Jurkat, Clone E6-1 (cell line): ENCODE measurements at regions not wholly inside any gene's neighbourhood (a gene's known extent, or its start where the extent isn't known, plus 50 kb on each side); places are given as distances from the start of the nearest gene placed in this dataset.

Experiments
- DNase-seq: peaks from one replicate; pipeline ENCODE4 v3.0.0-alpha.2; 2011; ENCODE audit warnings: low read depth, low spot score
- H3K4me3 ChIP-seq: 2 replicates; pipeline ENCODE4 v1.5.1; 2011; ENCODE audit warnings: mild to moderate bottlenecking, low read length, control low read depth, moderate library complexity

GRCh38 chr2:220504938-220505503 is 877.6 kb downstream of the SLC4A3 start:
- no peak for DNase-seq
- H3K4me3 ChIP-seq: no peak overlapping the region

DNA sequence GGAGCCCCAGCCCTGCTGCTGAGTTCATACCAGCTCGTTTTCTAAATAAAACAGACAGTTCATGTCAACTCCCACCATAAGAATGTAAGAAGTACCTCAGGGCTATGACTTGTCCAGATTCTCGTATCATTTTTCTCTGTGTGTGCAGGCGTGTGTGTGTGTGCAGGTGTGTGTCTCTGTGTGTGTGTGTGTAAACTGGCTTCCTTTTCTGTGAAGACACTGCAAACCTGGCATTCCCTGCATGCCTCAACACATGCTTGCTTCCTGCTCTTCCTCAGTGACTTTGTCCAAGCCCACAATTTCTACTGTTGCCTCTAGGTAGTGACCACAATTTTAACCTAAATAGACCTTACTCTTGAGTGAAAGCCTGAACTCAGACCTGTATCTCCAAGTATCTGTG is 879.0 kb downstream of the SLC4A3 start:
- no peak for DNase-seq
- no peak overlapping the region for H3K4me3 ChIP-seq

GRCh38 chr2:220509096-220509757 is 881.8 kb downstream of the SLC4A3 start:
- H3K4me3 ChIP-seq: no peak overlapping the region
- no peak for DNase-seq

- DNase-seq: no peak
Measured at GRCh38 chr2:220509966-220510365, 882.5 kb downstream of the SLC4A3 start.

GRCh38 chr2:220510668-220511067 is 883.2 kb downstream of the SLC4A3 start:
- no peak for DNase-seq
- H3K4me3 ChIP-seq: no peak overlapping the region

More at GRCh38 chr2:220509966-220510365, 882.5 kb downstream of the SLC4A3 start:
- no peak overlapping the region for H3K4me3 ChIP-seq

DNA sequence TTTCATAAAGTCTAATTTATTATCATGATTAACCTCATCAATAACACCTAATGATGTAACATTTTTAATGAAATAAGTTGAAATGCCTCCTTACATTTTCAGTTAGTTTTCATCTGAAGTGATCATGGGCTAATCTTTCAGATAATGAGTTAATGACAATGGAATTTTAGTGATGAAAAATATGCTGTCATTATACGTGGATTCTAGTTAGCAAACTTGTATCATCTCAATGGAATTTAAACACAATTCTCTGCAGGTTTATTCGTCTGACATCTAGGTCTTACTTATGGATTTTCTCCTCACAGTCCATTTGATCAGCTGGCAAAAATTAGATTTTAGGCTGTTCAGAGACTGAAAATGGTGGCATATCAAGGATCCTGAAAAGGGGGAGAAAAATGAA is 885.0 kb downstream of the SLC4A3 start:
- H3K4me3 ChIP-seq: no peak overlapping the region
- DNase-seq: no peak

- no peak overlapping the region for H3K4me3 ChIP-seq
- DNase-seq: no peak
Measured at GRCh38 chr2:220513573-220514288, 886.3 kb downstream of the SLC4A3 start.

- DNase-seq: no peak
- no peak overlapping the region for H3K4me3 ChIP-seq
Measured at GRCh38 chr2:220521551-220521950, 894.1 kb downstream of the SLC4A3 start.

GRCh38 chr2:220528180-220528675 is 900.8 kb downstream of the SLC4A3 start:
- no peak overlapping the region for H3K4me3 ChIP-seq
- DNase-seq: no peak

GRCh38 chr2:220531216-220531615 is 903.8 kb downstream of the SLC4A3 start:
- no peak overlapping the region for H3K4me3 ChIP-seq
- DNase-seq: no peak

DNA sequence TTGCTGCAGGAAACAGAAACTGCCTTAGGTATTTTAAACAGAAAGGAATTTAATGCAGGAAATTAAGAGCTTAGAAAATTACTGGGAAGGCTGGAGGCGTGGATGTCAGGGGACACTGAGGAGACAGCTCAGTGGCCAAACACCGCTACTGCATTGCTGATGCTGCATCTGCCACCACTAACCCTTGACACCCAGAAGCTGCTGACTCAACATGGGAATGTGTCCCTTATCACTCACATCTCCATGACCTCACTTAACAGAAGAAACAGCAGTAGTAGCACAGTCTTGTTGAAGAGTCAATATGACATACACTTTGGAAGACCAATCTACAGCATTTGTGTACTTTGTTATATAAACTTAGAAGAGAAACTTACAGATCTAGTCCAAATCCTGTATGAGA is 906.1 kb downstream of the SLC4A3 start:
- DNase-seq: no peak
- no peak overlapping the region for H3K4me3 ChIP-seq

DNA sequence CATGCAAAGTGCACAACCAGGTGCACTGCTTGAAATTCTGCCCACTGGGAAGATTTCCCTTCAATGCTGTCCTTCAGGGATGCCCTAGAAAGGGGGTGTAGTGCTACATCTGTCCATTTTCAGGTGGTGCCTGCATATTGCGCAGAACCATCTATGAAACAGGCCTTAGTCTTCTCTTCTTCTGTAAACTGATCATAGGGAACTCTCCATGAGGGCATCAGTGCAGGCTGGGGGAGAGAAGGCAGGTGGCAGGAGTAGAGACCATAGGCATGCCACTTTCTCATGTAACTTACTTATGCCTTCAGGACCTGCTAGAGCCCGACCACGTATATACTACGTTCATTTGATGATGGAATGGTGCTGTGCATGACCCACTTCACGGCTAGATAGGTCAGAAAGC is 912.1 kb downstream of the SLC4A3 start:
- DNase-seq: no peak

GRCh38 chr2:220544049-220544448 is 916.6 kb downstream of the SLC4A3 start:
- DNase-seq: no peak

More for the DNA sequence above, 912.1 kb downstream of the SLC4A3 start:
- H3K4me3 ChIP-seq: no peak overlapping the region

DNA sequence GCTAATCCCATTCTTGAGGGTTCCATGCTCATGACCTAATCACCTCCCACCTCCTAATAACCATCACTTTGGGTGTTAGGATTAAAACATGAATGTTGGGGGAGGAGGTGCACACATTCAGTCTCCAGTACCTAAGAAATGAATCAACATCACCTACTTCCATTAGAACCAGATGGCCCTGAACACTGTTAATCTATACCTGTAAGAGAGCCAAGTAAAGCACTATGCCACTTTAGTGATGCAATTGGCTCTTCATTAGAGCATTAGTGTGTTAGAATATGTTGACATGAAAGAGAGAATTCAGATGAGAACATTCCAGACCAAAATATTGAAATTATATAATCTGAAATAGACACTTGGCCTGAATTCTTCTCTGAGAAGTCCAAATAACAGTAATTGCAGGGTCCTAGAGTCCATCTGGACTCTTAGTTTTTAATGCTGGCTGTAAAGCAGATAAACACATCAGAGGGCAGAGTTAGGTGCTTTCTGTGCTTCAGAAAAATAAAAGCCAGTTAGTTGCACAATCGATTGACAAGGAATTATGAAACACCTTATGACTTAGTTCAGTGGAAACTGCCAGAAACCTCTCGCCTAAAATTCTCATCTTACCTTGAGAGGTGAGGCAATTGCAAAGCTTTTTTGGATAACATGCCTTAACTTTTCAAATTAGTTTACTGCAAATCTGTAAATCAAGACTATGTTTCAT is 923.7 kb downstream of the SLC4A3 start:
- DNase-seq: no peak
- H3K4me3 ChIP-seq: no peak overlapping the region

More at GRCh38 chr2:220544049-220544448, 916.6 kb downstream of the SLC4A3 start:
- no peak overlapping the region for H3K4me3 ChIP-seq

DNA sequence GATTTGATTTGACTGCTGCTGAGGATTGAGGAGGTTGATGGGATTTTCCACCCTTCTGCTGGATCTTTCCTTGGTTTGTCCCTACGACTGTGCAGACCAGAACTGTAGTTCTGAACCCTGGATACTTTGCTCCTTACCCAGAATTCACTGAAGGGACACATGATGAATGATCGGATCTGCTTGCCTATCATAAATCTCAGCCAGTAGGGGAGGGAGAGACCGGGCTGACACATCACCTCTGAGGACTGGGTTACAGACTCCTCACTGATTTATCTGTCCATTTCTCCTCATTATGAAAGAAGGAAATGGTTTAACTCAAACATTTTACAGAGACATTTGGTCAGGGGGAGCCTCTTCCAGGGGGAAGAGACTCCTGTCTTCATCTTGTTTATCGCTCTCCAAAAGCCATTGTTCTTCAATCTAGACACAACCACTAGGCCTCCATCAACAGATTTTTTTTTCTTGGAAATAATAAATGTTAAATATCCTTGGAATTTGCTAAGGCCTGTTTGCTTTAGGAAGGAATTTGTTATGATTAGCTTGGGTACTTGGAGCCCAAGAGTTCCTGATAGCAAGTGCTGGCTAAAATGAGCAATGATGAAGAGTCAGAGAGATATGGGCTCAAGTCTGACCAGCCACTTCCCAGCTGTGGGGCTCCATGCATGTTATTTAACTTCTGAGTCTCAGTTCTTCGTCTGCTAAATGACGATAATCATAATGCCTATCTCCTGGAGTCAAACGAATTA is 925.5 kb downstream of the SLC4A3 start:
- DNase-seq: no peak
- H3K4me3 ChIP-seq: no peak overlapping the region

DNA sequence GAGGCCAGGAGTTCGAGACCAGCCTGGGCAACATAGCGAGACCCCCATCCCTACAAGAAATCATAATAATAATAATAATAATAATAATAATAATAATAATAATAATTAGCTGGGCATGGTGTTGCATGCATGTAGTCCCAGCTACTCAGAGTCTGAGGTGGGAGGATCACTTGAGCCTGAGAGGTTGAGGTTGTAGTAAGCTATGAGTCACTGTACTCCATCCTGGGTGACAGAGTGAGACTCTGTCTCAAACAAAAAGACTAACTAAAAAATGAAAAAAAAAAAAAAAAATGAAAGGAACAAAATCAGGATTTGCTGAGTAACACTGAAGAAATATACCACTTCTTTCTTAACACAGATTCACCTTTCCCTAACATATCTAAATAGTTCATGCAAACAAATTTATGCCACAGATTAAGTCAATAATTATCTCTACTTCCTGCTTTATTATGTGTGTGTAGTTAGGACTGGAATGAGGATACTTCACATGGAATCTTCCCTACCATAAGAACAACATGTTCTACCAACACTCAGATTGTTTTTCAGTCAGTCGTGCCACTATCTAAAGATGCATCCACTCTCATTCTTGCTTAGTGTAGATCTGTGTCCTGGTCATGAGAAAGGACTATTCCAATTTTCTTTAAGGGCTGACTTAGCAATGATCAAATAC is 928.7 kb downstream of the SLC4A3 start:
- H3K4me3 ChIP-seq: no peak overlapping the region
- no peak for DNase-seq

- DNase-seq: no peak
- H3K4me3 ChIP-seq: no peak overlapping the region
Measured at GRCh38 chr2:220556658-220557057, 929.2 kb downstream of the SLC4A3 start.

DNA sequence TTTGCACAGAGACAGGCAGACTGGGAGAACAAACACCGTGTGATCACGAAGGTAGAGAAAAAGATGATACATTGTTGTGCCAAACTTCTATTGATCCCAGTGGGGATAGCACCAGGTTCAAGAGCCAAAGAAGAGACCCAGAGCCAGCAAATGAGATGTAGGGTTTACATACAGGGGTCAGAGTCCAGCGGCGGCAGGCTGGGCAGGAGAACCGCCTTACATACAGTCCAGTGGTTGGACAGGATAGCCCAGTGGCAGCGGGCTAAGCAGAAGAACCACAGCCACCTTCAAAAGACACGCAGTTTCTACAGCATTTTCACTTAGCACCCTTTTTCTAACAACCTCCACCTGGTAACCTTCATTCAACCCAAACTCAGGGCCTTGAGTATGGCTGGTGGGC is 932.8 kb downstream of the SLC4A3 start:
- DNase-seq: no peak
- H3K4me3 ChIP-seq: no peak overlapping the region
